GM18508 (cell line): ENCODE measurements at regions not wholly inside any gene's neighbourhood (a gene's known extent, or its start where the extent isn't known, plus 50 kb on each side); places are given as distances from the start of the nearest gene placed in this dataset.
"Not testable (repeated sequence)": the region's sequence is repeated elsewhere in the genome, so short reads cannot be mapped to it uniquely, and the experiment has no call there.

ENCODE experiments used
- ATAC-seq: cut with Tn5 transposase; IDR thresholded peaks from one replicate; pipeline ENCODE4 v1.9.1; 2021; ENCODE audit warnings: moderate number of reproducible peaks; ENCODE audit not compliant: insufficient read depth, unreplicated experiment

DNA sequence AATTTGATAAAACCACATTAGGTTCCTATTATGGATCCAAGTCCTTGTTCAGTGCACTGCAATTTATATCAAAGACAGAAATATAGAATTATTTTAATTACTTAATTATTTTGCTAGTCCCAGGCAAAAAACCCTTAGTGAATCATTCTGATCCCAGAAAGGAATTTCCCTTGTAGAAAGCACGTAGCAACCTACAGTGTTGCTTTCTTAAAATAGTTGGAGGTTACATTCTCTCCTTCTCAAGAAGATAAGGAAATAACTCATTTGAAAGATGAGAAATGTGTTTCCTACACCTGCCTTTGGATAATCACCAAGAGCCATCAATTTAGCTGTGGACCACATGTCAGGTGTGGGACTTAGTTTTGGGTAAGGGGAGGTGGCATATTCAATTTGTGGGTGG, 434.9 kb downstream of the SHISA9 start:
- ATAC-seq, result no peak

DNA sequence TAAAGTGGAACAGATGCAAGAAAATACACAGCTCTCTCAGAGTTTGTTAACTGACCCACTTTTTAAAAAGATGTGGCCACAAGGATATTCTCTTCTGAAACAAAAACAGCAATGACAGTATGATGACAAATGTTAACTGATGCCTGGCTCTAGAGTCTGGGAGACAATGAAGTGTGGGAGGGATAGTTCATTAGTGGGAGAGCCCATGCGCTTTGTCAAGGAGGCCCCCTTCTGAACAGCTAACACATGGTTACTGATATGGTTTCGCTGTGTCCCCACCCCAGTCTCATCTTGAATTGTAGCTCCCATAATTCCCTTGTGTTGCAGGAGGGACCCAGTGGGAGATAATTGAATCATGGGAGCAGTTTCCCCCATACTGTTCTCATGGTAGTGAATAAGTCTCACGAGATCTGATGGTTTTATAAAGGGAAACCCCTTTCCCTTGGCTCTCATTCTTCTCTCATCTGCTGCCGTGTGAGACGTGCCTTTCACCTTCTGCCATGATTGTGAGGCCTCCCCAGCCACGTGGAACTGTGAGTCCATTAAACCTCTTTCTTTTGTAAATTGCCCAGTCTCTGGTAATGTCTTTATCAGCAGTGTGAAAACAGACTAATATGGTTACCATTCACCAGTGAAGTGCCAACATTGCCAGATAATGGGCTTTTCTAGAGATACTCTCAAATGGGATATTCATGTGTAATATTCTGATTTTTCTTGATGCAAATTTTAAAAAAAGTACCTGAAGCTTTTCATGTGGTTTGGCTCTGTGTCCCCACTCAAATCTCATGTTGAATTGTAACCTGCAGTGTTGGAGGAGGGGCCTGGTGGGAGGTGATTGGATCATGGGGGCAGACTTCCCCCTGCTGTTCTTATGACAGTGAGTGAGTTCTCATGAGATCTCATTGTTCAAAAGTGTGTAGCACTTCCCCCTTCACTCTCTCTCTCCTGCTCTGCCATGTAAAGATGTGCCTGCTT, 435.8 kb downstream of the SHISA9 start:
- not testable (repeated sequence) for ATAC-seq

DNA sequence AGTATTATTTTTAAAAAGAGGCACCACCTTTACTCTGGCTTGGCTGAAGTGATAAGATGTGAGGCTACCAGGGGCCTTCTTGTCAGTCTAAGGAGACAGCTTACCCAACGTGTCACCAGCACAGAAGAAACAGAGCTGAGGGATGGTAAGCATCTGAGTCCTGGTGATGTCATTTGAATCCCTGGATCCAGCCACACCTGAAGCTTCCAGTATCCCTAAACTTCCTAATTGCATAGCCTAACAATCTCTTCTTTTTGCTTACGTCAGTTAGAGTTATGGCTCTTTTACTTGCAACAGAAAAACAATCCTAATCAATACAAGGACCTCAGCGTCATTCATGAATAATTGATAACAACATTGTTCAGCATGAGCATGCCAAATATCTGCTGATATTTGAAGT, 436.6 kb downstream of the SHISA9 start:
- ATAC-seq, result no peak

DNA sequence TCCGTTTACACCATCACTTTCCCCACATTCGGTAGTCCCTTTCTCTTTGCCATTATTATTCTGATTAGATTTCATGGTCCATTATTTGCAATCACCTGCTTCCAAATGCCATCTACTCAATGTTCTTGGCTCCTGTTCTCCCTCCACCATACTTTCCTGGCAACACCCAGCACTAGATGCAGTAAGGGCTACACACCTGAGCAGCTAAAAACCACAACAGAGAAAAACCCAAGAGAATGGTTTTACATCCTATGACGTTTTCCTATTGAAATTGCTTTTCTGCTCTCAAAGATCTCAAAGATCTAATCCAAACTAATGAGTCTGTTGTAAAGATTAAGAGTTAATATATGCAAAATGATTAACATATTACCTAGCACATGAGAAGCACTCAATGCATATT, 441.3 kb downstream of the SHISA9 start:
- ATAC-seq, result no peak

DNA sequence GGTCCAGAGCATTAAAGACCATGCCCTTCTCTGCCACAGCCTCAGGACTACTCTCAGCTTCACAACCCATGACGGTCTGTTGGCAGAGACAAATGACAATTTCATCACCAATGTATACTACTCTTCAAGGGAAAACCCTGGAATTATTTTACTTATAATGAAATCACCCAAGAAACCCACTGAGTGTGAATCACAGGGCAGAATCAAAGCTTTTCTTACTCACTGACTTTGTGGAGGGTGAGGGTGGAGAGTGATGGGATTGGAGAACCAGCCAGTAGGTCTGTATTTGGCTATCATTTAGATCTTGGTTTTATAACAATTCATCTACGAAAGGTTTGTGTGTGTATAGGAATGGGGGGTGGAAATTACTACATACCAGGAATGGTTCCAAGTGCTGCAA, 442.6 kb downstream of the SHISA9 start:
- ATAC-seq, result no peak

DNA sequence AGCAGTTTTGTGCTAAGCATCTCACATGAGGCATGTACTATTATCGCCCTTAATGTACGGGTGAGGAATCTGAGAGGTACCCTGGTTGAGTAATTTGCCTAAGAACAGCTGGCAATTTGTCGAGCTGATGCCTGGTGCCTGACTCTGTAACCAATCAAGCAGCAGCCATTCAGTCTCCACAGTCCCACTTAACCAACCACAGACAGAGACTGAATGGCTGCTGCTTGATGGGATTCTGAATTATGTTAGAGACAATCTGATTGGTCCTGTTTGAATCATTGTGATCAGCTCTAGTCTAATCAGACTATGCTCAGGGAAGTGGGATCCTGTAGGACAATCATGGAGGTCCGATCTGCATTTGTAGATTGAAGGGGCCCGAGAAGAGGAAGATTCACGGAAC, 447.0 kb downstream of the SHISA9 start:
- no peak for ATAC-seq

DNA sequence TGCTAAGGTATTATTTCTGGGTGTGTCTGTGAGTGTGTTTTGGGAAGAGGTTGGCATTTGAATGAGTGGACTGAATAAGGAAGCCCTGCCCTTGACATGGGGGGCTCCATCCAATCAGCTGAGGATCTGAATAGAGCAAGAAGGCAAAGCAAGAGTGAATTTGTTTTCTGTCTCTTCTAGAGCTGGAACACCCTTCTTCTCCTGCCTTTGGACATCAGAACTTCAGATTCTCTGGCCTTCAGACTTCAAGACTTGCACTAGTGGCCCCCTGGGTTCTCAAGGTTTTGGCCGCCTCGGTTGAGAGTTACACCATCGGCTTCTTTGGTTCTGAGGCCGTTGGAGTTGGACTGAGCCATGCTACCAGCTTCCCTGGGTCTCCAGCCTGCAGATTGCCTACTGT, 448.6 kb downstream of the SHISA9 start:
- ATAC-seq, result no peak

DNA sequence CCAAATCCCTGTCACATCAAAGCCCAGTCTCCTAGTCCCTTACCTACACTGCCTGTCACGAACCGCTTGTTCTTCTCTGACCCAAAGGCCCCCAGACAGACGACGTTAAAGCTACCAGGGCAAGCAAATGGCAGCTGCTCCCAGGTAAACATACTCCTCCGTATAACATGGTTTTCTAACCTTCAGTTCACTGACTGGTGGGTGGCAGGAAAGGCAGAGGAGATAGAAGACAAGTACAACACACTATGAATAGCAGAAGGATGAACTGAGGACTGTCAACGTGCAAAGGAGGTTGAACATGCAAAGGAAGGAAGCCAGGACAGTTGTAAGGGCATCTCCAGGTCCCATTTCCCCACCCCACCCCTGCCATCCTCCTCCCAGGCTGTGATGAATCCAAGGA, 449.8 kb downstream of the SHISA9 start:
- no peak for ATAC-seq

DNA sequence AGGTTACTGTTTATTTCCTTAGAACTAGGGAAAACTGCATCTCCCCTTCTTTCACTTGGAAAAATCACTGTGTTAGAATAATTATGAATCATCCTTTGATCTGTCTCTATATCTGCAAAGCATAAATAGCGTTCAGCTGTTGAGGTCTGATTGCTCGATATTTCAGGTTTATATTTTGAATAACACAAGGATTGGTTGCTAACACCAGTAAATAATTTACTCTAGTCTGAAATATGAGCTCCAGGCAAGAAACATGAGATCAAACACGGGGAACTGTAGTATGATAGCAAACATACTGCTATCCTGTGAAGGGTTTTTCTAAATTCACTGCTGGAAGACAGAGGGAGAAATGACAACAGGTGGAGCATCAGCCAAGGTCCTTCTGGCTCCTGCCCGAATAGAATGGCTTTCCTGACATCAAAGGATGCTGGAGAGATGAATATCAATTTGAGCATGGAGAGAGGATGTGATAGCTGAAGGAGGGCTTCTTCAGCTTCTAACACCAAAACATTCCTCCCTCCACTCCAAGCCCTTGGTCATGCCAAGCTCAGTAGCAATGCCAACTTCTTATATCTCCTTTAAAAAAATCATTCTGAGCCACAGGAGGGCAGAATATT, 450.3 kb downstream of the SHISA9 start:
- no peak for ATAC-seq

DNA sequence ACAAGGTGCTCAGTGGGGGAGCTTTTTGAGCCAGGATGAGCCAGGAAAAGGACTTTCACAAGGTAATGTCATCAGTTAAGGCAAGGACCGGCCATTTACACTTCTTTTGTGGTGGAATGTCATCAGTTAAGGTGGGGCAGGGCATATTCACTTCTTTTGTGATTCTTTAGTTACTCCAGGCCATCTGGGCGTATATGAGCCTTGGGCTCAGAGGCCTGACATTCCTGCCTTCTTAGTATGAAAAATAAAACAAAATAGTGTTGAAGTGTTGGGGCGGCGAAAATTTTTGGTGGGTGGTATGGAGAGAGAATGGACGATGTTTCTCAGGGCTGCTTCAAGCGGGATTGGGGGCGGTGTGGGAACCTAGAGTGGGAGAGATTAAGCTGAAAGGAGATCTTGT, 451.4 kb downstream of the SHISA9 start:
- ATAC-seq, result not testable (repeated sequence)

DNA sequence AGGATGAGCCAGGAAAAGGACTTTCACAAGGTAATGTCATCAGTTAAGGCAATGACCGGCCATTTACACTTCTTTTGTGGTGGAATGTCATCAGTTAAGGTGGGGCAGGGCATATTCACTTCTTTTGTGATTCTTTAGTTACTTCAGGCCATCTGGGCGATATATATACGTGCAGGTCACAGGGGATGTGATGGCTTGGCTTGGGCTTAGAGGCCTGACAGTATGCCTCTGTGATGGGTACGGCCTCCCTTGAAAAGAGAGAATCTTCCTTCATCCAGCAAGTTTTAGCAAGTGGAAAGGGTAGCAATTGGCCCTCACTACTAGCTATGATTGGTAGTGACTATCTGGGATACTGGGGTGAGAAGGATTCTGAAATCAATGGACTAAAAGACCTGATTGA, 456.4 kb downstream of the SHISA9 start:
- not testable (repeated sequence) for ATAC-seq

DNA sequence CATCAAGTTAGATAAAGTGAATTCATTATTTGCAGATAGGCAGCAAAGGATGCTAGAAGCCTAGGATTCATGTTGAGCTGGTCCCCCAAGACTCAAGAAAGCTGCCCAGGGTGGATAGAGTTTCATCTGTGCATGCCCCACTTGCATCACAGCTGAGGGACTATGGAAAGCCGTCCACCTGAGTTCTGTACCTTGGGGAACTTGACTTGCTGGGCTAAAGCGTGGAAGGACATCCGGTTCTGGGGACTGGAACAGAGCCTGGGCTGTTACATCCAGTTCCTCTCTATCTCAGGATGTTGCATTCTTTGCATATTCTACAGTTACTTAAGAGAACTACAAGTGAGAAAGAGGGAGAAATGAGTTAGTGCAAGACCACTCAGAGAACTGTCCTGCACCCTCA, 458.4 kb downstream of the SHISA9 start:
- ATAC-seq, result no peak

DNA sequence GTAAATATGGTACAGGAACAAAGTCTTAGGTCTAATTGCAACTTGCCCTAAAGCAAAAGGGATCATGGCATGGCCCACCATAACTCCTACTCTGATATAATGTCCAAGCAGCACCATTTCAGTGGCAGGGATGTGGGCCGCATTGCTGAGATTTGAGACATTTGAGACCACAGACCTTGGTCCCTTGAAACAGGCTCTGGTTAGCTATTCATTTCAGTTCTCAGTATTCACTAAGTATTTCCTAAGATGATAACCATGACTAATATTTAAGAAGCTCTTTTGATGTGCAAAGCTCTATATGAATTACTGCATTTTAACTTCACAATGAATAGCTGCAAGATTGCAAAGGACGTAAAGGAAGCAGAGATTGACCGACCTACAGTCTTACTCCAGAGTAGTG, 471.0 kb downstream of the SHISA9 start:
- ATAC-seq, result no peak

DNA sequence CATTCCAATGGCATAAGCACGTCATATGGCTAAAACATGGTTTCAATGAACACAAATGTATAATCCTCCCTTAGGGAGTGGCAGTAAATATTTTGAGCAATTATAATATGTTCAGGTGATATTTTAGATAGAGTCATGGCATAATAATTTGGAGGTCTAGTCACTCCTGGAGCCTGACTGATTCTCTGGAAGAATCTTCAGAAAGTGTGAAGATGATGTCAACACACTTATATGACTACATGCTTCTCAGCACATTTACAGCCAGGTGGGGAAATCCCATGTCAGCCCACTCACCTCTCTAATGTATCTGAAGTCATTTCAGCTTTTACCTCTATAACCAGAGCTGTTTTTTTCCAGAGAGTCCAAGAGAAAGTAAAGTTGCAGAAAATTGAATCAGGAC, 474.8 kb downstream of the SHISA9 start:
- ATAC-seq, result no peak

DNA sequence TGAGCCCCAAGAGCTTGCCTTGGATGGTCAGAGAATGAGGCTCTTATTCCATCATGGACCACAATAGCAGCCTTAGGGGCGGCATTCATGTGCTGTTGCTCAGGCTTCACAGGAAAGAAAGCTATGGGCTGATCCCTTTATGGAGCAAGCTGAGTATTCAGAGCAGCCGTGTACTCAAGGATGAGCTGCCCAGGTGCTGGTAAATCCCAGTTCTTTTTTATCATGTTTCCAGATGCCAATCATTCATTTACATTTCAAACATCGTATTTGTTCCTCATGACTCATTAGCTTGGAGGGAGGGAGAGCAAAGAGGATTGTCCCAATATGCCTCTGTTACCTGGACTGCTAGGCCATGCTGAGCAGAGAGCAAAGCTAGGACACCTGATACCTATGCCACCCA, 475.7 kb downstream of the SHISA9 start:
- no peak for ATAC-seq

DNA sequence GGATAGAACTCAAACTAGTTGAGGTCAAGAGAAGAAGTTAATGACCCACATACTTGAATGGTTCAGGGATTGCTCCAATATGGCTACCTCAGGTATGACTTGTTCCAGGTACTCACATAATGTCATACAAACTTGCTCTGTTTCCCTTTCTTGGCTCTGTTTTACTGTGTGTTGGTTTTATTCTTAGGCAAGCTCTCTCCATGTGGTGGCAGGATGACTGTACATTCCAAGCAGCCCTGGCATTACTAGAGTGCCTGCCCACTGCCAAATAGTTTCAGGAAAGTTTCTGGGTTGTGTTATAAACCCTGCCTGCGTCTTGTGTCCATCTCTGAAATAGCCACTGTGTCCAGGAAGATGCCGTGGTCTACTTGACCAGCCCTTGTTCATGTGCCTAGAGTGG, 476.8 kb downstream of the SHISA9 start:
- ATAC-seq, result no peak

DNA sequence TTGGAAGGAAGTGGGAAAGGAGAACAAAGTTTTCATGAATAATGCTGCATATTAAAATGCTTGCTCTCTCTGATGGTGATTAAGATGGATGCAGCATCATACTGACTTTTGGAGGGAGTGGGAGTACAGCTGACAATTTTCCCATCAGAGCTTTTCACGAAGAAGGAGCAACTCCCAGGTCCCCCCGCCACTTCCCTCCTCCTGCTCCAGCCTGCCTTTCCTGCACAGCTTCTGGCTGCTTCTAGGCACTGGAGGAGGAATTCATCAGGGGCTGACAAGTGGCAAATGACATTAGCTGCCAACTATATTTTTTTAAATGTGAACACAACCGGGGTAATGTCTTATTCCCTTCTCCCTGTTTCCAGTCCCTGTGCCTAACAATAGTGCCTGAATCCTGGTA, 477.9 kb downstream of the SHISA9 start:
- ATAC-seq, result no peak

DNA sequence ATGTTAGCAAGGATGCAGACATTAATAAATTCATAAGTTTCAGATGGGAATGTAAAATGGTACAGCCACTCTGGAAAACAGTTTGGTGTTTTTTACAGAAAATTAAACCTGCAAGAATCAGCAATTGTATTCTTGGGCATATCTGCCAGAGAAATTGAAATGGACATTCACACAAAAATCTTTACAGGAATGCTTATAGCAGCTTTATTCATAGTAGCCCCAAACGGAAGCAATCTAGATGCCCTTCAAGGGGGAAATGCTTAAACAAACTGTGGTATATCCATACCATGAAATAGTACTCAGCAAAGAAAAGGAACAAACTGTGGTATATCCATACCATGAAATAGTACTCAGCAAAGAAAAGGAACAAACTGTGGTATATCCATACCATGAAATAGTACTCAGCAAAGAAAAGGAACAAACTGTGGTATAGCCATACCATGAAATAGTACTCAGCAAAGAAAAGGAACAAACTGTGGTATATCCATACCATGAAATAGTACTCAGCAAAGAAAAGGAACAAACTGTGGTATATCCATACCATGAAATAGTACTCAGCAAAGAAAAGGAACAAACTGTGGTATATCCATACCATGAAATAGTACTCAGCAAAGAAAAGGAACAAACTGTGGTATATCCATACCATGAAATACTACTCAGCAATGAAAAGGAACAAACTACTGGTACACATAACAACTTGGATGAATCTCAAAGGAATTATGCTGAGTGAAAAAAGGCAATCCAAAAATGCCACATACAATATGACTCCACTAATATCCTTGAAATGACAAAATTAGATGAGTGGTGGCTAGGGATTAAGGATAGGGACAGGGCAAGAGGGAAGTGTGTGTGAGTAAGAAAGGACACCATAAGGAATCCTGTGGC, 484.0 kb downstream of the SHISA9 start:
- ATAC-seq, result not testable (repeated sequence)

DNA sequence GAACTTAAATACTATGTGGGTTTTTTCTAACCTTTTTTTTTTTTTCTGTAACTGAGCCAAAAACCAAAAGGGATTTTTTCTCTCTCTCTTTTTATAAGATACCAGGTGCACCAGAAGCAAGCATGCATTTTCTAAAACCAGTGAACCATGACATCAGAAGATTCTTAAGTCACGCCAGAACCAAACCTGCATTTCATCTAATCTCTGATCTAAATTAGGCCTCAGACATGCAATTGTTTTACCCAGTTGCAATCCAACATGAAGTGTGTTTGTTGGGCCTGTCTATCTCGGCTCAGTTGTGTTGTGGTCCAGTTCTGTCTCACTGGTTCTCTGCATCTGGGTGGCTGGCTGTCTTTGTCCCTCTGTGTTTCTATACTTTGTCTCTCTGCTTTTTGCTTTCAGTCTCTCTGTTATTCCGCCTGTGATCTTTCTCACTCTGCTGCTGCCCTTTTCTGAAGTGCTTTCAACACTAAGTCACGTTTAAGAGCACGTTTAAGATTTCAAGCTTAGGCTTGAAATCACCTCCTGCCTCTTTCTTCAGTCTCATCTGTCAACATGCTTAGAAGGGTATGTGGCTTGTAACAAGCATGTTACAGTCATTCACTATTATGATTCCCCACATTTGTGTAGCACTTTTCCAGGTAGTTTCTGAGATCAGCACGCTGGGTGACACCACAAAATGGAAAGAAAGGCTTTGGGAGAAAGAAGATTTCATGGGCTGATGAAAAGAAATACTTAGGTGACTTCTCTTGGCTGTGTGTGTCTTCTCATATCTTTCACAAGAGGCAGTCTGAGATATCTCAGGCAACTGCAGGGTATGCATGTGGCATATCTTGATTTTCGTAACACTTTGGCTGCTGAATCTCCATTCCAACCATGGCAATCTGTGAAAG, 488.9 kb downstream of the SHISA9 start:
- ATAC-seq, result no peak

DNA sequence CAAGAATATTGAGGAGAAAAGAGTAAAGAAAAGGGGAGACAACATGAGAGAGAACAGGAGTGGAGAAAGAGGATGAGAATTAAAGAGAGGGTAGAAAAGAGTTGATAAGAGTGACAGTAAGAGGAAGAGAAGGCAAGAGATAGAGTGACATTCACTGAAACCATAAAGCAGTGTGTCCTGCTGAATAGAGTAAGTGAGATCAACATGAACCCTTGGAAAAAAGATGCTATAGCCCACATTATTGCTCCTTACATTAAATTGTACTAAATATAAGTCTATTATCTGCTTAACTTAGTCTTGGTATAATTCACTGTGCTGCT, 489.5 kb downstream of the SHISA9 start:
- no peak for ATAC-seq
